Nucleus accumbens (tissue), 56 donors: ENCODE measurements at regions not wholly inside any gene's neighbourhood (a gene's known extent, or its start where the extent isn't known, plus 50 kb on each side); places are given as distances from the start of the nearest gene placed in this dataset.

Experiments used
- DNase-seq, 56 donors: peaks; one replicate each; lab custom pipeline; 2025; lab: John Stamatoyannopoulos, UW

- no peak for DNase-seq
Observed at GRCh38 chr1:5562331-5562730, 429.9 kb downstream of the NPHP4 start.

- DNase-seq = no peak
Observed at GRCh38 chr1:5559078-5559477, 433.1 kb downstream of the NPHP4 start.

GRCh38 chr1:5555853-5556252 is 436.4 kb downstream of the NPHP4 start:
- DNase-seq = no peak

- no peak for DNase-seq
Observed at GRCh38 chr1:5554784-5555183, 437.4 kb downstream of the NPHP4 start.

- DNase-seq = no peak
Observed at GRCh38 chr1:5554111-5554510, 438.1 kb downstream of the NPHP4 start.

- DNase-seq = no peak
Observed at GRCh38 chr1:5552787-5553484, 439.3 kb downstream of the NPHP4 start.

- DNase-seq = no peak
Observed at GRCh38 chr1:5551274-5551975, 440.8 kb downstream of the NPHP4 start.

GRCh38 chr1:5548266-5548665 is 444.0 kb downstream of the NPHP4 start:
- no peak for DNase-seq

GRCh38 chr1:5543235-5543634 is 449.0 kb downstream of the NPHP4 start:
- no peak for DNase-seq

- DNase-seq = no peak
Observed at GRCh38 chr1:5532811-5533210, 459.4 kb downstream of the NPHP4 start.

- DNase-seq = no peak
Observed at GRCh38 chr1:5526822-5527551, 465.2 kb downstream of the NPHP4 start.

GRCh38 chr1:5526385-5526750 is 465.9 kb downstream of the NPHP4 start:
- no peak for DNase-seq

GRCh38 chr1:5525597-5526384 is 466.4 kb downstream of the NPHP4 start:
- no peak for DNase-seq

- no peak for DNase-seq
Observed at GRCh38 chr1:5522531-5523145, 469.6 kb downstream of the NPHP4 start.

GRCh38 chr1:5519366-5520135 is 472.7 kb downstream of the NPHP4 start:
- no peak for DNase-seq

- DNase-seq = no peak
Observed at GRCh38 chr1:5516756-5517155, 475.5 kb downstream of the NPHP4 start.

- DNase-seq = no peak
Observed at GRCh38 chr1:5515501-5515900, 476.7 kb downstream of the NPHP4 start.

- peak in 45 of 56 donors; percentile 4 to 86 (median 43) for DNase-seq
Observed at GRCh38 chr1:5514527-5515183, 477.6 kb downstream of the NPHP4 start.
